T-helper 1 cell treated with Interleukin-12 subunit alpha and Interleukin-12 subunit beta and Interleukin-4 antibody, amounts not matched to agents 30 ng/mL and 1 ng/mL, for 36 hours (primary cell): ENCODE measurements at regions not wholly inside any gene's neighbourhood (a gene's known extent, or its start where the extent isn't known, plus 50 kb on each side); places are given as distances from the start of the nearest gene placed in this dataset.
"Not testable (repeated sequence)": the region's sequence is repeated elsewhere in the genome, so short reads cannot be mapped to it uniquely, and the experiment has no call there.

Experiments used
- intact Hi-C: fragments of 100-400 bp; cut with micrococcal nuclease; formaldehyde crosslinking; loops from one replicate; pipeline ENCODE4 v1.15.1; 2024

- intact Hi-C loops, result no loop called here
Measured at GRCh38 chr11:96763244-96763643, 373.4 kb downstream of the JRKL start.

GRCh38 chr11:96778272-96778671 lies 388.5 kb downstream of the JRKL start:
- intact Hi-C loops, result no loop called here

- intact Hi-C loops, result no loop called here
Measured at GRCh38 chr11:96779030-96779429, 389.2 kb downstream of the JRKL start.

GRCh38 chr11:96781082-96781481 lies 391.3 kb downstream of the JRKL start:
- intact Hi-C loops, result loop anchor here (5.0 kb wide), 1 partner anchor 631 kb away; no protein-coding TSS in a partner anchor

GRCh38 chr11:96782632-96783031 lies 392.8 kb downstream of the JRKL start:
- intact Hi-C loops, result loop anchor here (5.0 kb wide), 1 partner anchor 630 kb away; no protein-coding TSS in a partner anchor

GRCh38 chr11:96783311-96783710 lies 393.5 kb downstream of the JRKL start:
- intact Hi-C loops, result loop anchor here (5.0 kb wide), 1 partner anchor 629 kb away; no protein-coding TSS in a partner anchor

- intact Hi-C loops, result no loop called here
Measured at GRCh38 chr11:96785073-96785472, 395.3 kb downstream of the JRKL start.

- intact Hi-C loops, result no loop called here
Measured at GRCh38 chr11:96794152-96794551, 404.3 kb downstream of the JRKL start.

- intact Hi-C loops, result no loop called here
Measured at GRCh38 chr11:96798445-96798844, 408.6 kb downstream of the JRKL start.

GRCh38 chr11:96815236-96815635 lies 425.4 kb downstream of the JRKL start:
- intact Hi-C loops, result no loop called here

- intact Hi-C loops, result no loop called here
Measured at GRCh38 chr11:96817482-96818399, 427.9 kb downstream of the JRKL start.

GRCh38 chr11:96827164-96827563 lies 437.4 kb downstream of the JRKL start:
- intact Hi-C loops, result no loop called here

- intact Hi-C loops, result no loop called here
Measured at GRCh38 chr11:96841792-96842191, 452.0 kb downstream of the JRKL start.

GRCh38 chr11:96842731-96843130 lies 452.9 kb downstream of the JRKL start:
- intact Hi-C loops, result no loop called here

GRCh38 chr11:96854425-96854824 lies 464.6 kb downstream of the JRKL start:
- intact Hi-C loops, result no loop called here

- intact Hi-C loops, result not testable (repeated sequence)
Measured at GRCh38 chr11:96861722-96862121, 471.9 kb downstream of the JRKL start.

- intact Hi-C loops, result no loop called here
Measured at GRCh38 chr11:96863520-96863919, 473.7 kb downstream of the JRKL start.

GRCh38 chr11:96865020-96865419 lies 475.2 kb downstream of the JRKL start:
- intact Hi-C loops, result no loop called here

GRCh38 chr11:96869207-96869606 lies 479.4 kb downstream of the JRKL start:
- intact Hi-C loops, result no loop called here

- intact Hi-C loops, result no loop called here
Measured at GRCh38 chr11:96875712-96876111, 485.9 kb downstream of the JRKL start.

- intact Hi-C loops, result no loop called here
Measured at GRCh38 chr11:96878299-96879051, 488.7 kb downstream of the JRKL start.

GRCh38 chr11:96882622-96883021 lies 492.8 kb downstream of the JRKL start:
- intact Hi-C loops, result not testable (repeated sequence)
